Cardiac muscle cell (in vitro differentiated cells and primary cell): ENCODE measurements at regions not wholly inside any gene's neighbourhood (a gene's known extent, or its start where the extent isn't known, plus 50 kb on each side); places are given as distances from the start of the nearest gene placed in this dataset.

Experiments
- DNase-seq, 2 donors: peaks; one replicate each; pipeline versions ENCODE4 v3.0.0 to v3.0.0-alpha.2; 2010 to 2017; ENCODE audit warnings: low read depth in 1 of 2, low spot score in 1 of 2
- H3K27ac ChIP-seq: fragments of 200-600 bp; sonication (generic); 2 replicates; pipeline ENCODE4 v1.5.1; 2016
- H3K27me3 ChIP-seq: fragments of 200-600 bp; sonication (generic); 2 replicates; pipeline ENCODE4 v1.6.0; 2016; ENCODE audit warnings: control low read depth
- H3K36me3 ChIP-seq: fragments of 200-600 bp; sonication (generic); 2 replicates; pipeline ENCODE4 v1.5.1; 2016; ENCODE audit warnings: control low read depth
- H3K4me1 ChIP-seq: fragments of 200-600 bp; sonication (generic); 2 replicates; pipeline ENCODE4 v1.8.1; 2017; ENCODE audit warnings: low read depth, mild to moderate bottlenecking, mixed run types
- H3K4me3 ChIP-seq: fragments of 200-600 bp; sonication (generic); 2 replicates; pipeline ENCODE4 v1.5.1; 2016; ENCODE audit warnings: mild to moderate bottlenecking
- H3K9me3 ChIP-seq: fragments of 200-600 bp; sonication (generic); 2 replicates; pipeline ENCODE4 v1.5.1; 2017; ENCODE audit warnings: low read depth, mild to moderate bottlenecking, control low read depth
- TF ChIP-seq, protein P1 (sequence below): IDR thresholded peaks from 2 replicates; pipeline ENCODE4 v1.5.1; 2012; ENCODE audit warnings: low read depth, mild to moderate bottlenecking, low read length

DNA sequence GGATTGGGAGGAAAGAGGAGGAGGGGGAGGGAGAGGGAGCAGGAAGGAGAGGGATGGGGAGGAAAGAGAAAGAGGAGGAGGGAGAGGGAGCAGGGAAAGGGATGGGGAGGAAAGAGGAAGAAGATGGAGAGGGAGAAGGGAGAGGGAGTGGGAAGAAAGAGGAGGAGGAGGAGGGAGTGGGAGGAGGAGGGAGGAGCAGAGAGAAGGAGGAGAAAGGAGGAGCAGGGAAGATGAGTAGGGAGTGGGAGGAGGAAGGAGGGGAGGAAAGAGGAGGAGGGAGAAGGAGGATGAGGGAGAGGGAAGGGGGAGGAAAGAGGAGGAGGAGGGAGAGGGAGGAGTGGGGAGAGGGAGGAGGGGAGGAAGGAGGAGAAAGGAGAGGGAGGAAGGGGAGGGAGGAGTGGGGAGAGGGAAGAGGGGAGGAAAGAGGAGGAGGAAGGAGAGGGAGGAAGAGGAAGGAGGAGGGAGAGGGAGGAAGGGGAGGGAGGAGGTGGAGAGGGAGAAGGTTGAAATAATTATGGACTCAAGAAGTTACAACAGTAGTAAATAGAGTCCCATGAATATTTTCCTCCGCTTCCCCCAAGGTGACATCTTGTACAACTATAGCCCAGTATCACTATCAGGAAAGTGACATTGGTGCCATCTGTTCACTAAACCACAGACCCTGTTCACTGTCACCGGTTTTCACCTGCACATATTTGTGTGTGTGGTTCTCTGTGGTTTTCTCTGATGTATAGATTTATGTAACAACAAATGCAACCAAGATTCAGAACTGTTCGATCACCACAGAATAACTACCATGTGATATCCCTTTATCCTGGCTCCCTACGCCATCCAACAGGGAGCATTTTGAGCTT, 325.3 kb upstream of the EEF2KMT start:
- H3K4me1 ChIP-seq, result no peaks in the 10 kb centered on the region
- H3K36me3 ChIP-seq, result no peaks in the 10 kb centered on the region
- no peak overlapping the region for H3K4me3 ChIP-seq
- H3K9me3 ChIP-seq, result no peaks in the 10 kb centered on the region
- TF ChIP-seq, protein P1, sequence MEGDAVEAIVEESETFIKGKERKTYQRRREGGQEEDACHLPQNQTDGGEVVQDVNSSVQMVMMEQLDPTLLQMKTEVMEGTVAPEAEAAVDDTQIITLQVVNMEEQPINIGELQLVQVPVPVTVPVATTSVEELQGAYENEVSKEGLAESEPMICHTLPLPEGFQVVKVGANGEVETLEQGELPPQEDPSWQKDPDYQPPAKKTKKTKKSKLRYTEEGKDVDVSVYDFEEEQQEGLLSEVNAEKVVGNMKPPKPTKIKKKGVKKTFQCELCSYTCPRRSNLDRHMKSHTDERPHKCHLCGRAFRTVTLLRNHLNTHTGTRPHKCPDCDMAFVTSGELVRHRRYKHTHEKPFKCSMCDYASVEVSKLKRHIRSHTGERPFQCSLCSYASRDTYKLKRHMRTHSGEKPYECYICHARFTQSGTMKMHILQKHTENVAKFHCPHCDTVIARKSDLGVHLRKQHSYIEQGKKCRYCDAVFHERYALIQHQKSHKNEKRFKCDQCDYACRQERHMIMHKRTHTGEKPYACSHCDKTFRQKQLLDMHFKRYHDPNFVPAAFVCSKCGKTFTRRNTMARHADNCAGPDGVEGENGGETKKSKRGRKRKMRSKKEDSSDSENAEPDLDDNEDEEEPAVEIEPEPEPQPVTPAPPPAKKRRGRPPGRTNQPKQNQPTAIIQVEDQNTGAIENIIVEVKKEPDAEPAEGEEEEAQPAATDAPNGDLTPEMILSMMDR, result no peak
- H3K27me3 ChIP-seq, result peaks cover 3% of the 10 kb centered on the region
- no peak overlapping the region for H3K27ac ChIP-seq
- no peak for DNase-seq

DNA sequence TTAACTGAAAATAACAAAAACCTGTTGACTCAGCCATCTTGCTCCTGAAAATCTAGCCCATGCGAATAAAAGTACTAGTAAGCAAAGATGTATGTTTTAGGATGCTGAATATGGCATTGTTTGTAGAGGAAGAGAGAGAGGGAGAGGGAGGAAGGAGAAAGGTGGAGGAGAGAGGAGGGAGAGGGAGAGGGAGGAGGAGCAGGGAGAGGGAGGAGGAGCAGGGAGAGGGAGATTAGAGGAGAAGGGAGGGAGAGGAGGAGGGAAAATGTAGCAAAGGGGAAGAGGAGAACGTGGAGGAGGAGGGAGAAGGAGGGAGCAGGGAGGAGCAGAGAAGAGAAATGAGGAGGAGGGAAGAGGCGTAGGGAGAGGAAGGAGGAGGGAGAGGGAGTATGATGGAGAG, 324.5 kb upstream of the EEF2KMT start:
- peaks cover 3% of the 10 kb centered on the region for H3K27me3 ChIP-seq
- no peak for DNase-seq
- no peaks in the 10 kb centered on the region for H3K9me3 ChIP-seq
- H3K27ac ChIP-seq, result no peak overlapping the region
- H3K36me3 ChIP-seq, result no peaks in the 10 kb centered on the region
- TF ChIP-seq, protein P1, result no peak
- no peak overlapping the region for H3K4me3 ChIP-seq
- no peaks in the 10 kb centered on the region for H3K4me1 ChIP-seq

DNA sequence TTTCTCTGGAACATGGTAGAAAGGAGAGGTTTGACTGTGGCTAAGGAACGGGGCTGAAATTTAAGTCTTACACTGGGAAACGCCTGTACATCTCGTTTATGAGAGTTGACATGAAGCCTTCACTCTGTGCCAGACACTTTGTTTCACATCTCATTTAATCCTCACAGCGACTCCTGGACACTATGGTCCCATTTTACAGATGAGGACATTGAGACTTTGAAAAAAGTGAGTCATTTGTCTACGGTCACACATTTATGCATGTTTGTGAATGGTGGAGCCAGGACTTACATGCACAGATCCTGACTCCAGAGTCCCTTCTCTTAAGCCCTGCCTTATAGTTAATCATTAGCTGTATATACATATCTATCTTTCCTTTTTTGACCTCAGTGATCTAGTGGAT, 318.4 kb upstream of the EEF2KMT start:
- Histone ChIP-seq H3K36me3 (no peaks in the 10 kb centered on the region), H3K4me1 (no peaks in the 10 kb centered on the region), H3K27ac (no peak overlapping the region), H3K9me3 (no peaks in the 10 kb centered on the region), H3K4me3 (no peak overlapping the region), H3K27me3 (peaks cover 3% of the 10 kb centered on the region)
- no peak for DNase-seq
- TF ChIP-seq, protein P1, result no peak

DNA sequence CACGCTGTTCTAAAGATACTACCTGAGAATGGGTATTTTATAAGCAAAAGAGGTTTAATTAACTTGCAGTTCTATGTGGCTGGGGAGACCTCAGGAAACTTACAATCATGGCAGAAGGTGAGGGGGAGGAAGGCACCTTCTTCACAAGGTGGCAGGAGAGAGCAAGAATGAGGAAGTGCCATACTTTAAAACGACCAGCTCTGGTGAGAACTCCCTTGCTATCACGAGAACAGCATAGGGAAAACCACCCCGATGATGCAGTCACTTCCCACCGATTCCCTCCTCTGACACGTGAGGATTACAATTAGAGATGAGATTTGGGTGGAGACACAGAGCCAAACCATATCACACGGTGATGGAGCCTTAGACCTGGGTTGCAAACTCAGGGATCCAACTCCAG, 317.5 kb upstream of the EEF2KMT start:
- Histone ChIP-seq H3K36me3 (no peaks in the 10 kb centered on the region), H3K27me3 (peaks cover 3% of the 10 kb centered on the region), H3K9me3 (no peaks in the 10 kb centered on the region), H3K4me1 (no peaks in the 10 kb centered on the region), H3K4me3 (no peak overlapping the region), H3K27ac (no peak overlapping the region)
- DNase-seq, result no peak
- TF ChIP-seq, protein P1, result no peak

DNA sequence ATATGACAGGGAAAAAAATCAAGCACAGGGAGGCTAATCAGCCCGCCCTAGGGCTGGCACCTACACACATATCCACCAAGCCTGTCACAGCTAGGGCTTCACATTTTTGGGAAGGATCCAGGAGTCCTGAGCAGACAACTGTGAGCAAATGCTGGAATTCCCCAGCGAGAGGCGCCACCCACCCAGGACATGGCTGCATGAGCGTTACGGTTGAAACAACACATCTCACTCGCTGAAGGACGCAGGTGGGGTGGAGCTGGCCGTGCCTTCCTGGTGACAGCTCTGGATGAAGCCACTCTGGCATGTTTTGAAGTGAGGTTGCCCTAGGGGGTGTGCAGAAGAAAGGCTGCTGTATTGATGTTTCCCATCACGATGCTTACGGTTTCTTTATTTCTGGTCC, 315.1 kb upstream of the EEF2KMT start:
- no peak overlapping the region for H3K4me3 ChIP-seq
- TF ChIP-seq, protein P1, result no peak
- no peaks in the 10 kb centered on the region for H3K36me3 ChIP-seq
- peaks cover 3% of the 10 kb centered on the region for H3K27me3 ChIP-seq
- no peaks in the 10 kb centered on the region for H3K4me1 ChIP-seq
- H3K27ac ChIP-seq, result no peak overlapping the region
- H3K9me3 ChIP-seq, result no peaks in the 10 kb centered on the region
- DNase-seq, result no peak
